Central memory CD8-positive, alpha-beta T cell (primary cell): ENCODE measurements at regions not wholly inside any gene's neighbourhood (a gene's known extent, or its start where the extent isn't known, plus 50 kb on each side); places are given as distances from the start of the nearest gene placed in this dataset.
"Not testable (repeated sequence)": the region's sequence is repeated elsewhere in the genome, so short reads cannot be mapped to it uniquely, and the experiment has no call there.

ENCODE experiments used
- ATAC-seq: fragments of 150-1000 bp; cut with Tn5 transposase; replicated peaks from 2 replicates; pipeline ENCODE4 v1.10.0; 2022; ENCODE audit warnings: mild to moderate bottlenecking, moderate FRiP score, moderate number of reproducible peaks; ENCODE audit not compliant: poor library complexity, severe bottlenecking; ENCODE audit errors: extremely low read depth
- DNase-seq, 2 donors: peaks; one replicate each; pipeline ENCODE4 v3.0.0; 2021; ENCODE audit warnings: low spot score in 2 of 2
- H3K27ac Mint-ChIP-seq: one replicate; pipeline ENCODE4 v1.8.0; 2022; ENCODE audit warnings: low read depth, mild to moderate bottlenecking, moderate library complexity, mixed read lengths
- H3K27me3 Mint-ChIP-seq: one replicate; pipeline ENCODE4 v1.8.0; 2022; ENCODE audit warnings: mixed read lengths
- H3K36me3 Mint-ChIP-seq: one replicate; pipeline ENCODE4 v1.8.0; 2022; ENCODE audit warnings: mild to moderate bottlenecking, moderate library complexity, mixed read lengths; ENCODE audit not compliant: insufficient read depth
- H3K4me1 Mint-ChIP-seq: one replicate; pipeline ENCODE4 v1.8.0; 2022; ENCODE audit warnings: mixed read lengths
- H3K4me3 Mint-ChIP-seq: one replicate; pipeline ENCODE4 v1.8.0; 2022; ENCODE audit warnings: mild to moderate bottlenecking, moderate library complexity, mixed read lengths
- H3K9me3 Mint-ChIP-seq: one replicate; pipeline ENCODE4 v1.8.0; 2022; ENCODE audit warnings: mixed read lengths

DNA sequence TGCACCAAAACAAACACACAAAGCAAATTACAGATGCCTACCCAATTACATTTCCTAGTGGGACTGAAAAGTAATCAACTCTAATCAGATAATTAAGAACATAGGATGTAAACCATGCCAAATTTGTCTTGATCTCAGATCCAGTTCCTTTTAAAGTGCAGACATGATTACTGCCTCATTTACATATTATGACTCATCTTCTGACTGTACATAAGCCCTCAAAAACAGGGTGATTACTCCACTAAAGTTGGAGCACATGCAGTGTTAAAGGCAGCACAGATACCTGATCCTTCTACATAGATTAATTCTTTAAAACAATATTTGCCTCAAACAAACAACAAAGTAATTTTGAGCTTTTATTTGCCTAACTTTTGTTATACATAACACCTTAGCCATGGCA is 337.2 kb downstream of the RPS29 start:
- H3K36me3 Mint-ChIP-seq: no peaks in the 10 kb centered on the region
- no peaks in the 10 kb centered on the region for H3K4me1 Mint-ChIP-seq
- no peak overlapping the region for H3K27ac Mint-ChIP-seq
- no peak overlapping the region for H3K4me3 Mint-ChIP-seq
- peaks cover 7% of the 10 kb centered on the region for H3K27me3 Mint-ChIP-seq
- no peak for DNase-seq
- peaks cover 10% of the 10 kb centered on the region for H3K9me3 Mint-ChIP-seq
- no peak for ATAC-seq

DNA sequence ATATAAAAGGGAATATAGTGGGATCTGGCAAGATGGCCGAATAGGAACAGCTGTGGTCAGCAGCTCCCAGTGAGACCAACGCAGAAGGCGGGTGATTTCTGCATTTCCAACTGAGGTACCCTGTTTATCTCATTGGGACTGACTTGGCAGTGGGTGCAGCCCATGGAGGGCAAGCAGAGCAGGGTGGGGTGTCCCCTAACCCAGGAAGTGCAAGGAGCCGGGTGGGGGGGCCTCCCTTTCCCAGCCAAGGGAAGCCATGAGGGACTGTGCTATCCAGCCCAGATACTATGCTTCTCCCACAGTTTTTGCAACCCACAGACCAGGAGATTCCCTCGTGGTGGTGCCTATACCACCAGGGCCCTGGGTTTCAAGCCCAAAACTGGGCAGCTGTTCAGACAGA is 342.4 kb downstream of the RPS29 start:
- H3K27me3 Mint-ChIP-seq, H3K4me3 Mint-ChIP-seq, H3K36me3 Mint-ChIP-seq, ATAC-seq, H3K4me1 Mint-ChIP-seq, H3K9me3 Mint-ChIP-seq, DNase-seq, H3K27ac Mint-ChIP-seq: not testable (repeated sequence)

DNA sequence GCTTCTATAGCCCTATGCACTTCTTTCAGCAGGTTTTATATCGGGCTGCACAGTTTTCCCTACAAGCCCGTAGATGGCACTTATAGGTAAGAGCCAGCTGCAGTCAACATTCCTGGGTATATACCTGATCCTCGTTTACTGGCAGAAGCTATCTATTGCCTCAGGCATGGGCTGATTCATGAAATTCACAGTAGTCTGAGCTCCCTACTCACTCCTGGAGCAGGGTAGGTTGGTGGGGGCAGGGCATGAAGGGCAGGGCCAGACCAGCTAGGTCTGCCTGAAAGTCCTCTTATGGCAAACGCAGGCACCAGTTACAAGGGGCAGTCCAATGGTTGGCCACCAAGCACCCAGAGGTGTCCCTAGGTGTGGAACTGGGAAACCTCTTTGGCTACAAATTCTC is 345.8 kb downstream of the RPS29 start:
- no peaks in the 10 kb centered on the region for H3K4me1 Mint-ChIP-seq
- no peak for DNase-seq
- H3K27me3 Mint-ChIP-seq: no peaks in the 10 kb centered on the region
- H3K9me3 Mint-ChIP-seq: peaks cover 4% of the 10 kb centered on the region
- H3K36me3 Mint-ChIP-seq: no peaks in the 10 kb centered on the region
- H3K4me3 Mint-ChIP-seq: no peak overlapping the region
- no peak for ATAC-seq
- no peak overlapping the region for H3K27ac Mint-ChIP-seq

DNA sequence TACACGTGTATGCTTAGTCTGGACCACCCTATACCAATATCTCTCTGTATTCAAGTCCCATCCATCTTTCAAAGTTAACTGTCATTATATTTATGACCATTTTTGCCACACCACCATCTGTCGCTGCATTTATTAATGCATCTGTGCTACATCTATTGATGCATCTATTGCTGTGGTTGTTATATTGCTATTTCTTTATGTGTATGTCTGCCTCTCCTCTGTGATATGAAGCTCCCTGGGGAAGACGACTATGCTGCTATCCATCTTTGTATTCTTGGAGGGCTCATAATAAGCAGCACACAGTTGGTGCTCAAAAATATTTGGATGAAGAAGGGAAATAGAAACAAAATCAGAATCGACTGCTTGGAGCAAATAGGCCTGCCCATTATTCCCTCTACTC is 357.6 kb downstream of the RPS29 start:
- Mint-ChIP-seq H3K9me3 (no peaks in the 10 kb centered on the region), H3K36me3 (no peaks in the 10 kb centered on the region), H3K4me1 (no peaks in the 10 kb centered on the region), H3K4me3 (no peak overlapping the region), H3K27me3 (no peaks in the 10 kb centered on the region), H3K27ac (no peak overlapping the region)
- ATAC-seq (no peak), DNase-seq (no peak)

DNA sequence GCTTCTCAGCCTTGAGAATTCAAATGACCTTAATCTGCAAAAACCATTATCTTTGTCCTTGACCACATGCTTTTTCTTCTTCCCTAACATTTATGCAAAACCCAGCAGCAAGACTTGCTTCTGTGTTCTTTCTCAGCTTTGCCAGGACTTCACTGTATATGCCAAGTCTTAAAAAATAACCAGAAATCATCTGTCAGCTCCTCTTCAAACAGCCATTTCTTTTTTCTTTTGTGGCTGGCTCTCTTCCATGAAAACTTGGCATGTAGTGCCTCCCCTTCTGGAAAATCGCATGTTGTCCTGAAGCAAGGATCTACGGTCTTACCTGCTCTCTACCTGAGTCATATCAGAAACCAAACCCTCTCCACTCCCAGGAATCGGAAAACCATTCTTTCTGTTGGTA is 364.9 kb downstream of the RPS29 start:
- ATAC-seq (no peak), DNase-seq (no peak)
- Mint-ChIP-seq H3K36me3 (no peaks in the 10 kb centered on the region), H3K4me3 (no peak overlapping the region), H3K27ac (no peak overlapping the region), H3K4me1 (no peaks in the 10 kb centered on the region), H3K9me3 (no peaks in the 10 kb centered on the region), H3K27me3 (peaks cover 13% of the 10 kb centered on the region)

DNA sequence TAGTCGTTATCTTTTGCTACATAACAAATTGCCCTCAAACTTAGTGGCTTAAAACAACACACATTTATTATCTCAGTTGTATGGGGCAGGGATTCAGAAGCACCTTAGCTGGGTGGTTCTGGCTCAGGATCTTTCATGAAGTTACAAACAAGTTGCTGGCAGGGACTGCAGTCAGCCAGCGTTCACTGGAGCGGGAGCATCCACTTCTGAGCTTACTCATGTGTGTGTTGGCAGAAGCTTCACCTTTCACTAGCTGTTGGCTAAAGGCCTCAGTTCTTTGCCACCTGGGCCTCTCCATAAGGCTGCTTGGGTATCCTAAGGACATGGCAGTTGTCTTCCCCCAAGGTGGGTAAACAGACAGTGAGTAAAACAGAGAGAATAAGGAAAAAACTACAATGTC is 365.7 kb downstream of the RPS29 start:
- H3K27me3 Mint-ChIP-seq: peaks cover 13% of the 10 kb centered on the region
- no peaks in the 10 kb centered on the region for H3K36me3 Mint-ChIP-seq
- no peak for DNase-seq

DNA sequence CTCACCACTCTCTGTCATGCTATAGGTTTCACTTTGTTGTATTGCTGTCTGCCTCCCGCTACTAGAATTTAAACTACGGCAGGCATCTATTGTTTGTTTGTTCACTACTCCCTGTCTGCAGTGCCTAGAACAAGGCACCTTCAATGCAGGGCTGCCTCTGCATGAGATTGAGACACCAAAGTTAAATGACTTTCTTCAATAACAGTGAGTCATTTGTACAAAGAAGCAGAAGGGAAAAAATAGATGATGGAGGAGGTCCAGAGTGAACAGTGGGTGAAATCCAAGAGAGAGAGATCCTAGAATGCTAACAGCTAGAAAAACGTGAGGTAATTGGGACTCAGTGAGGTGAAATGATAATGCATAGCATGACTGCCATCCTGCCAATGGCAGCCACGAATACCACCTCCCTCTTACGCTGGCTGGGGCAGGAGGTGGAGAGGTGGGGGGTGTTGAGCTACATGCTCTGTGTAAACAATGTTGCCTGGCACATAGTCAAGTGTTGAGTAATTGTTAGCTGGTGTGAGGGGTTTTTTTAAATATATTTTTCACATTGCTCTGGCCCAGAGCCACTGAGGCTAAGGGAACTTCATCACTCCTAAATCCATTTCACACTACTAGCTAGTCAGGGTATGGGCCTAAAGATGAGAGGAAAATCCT is 367.6 kb downstream of the RPS29 start:
- Mint-ChIP-seq H3K27ac (no peak overlapping the region), H3K27me3 (peaks cover 13% of the 10 kb centered on the region), H3K36me3 (no peaks in the 10 kb centered on the region), H3K4me1 (no peaks in the 10 kb centered on the region), H3K9me3 (no peaks in the 10 kb centered on the region), H3K4me3 (no peak overlapping the region)
- no peak for ATAC-seq
- DNase-seq: no peak

More for the DNA sequence above, 365.7 kb downstream of the RPS29 start:
- H3K27ac Mint-ChIP-seq: no peak overlapping the region
- H3K4me1 Mint-ChIP-seq: no peaks in the 10 kb centered on the region
- no peak overlapping the region for H3K4me3 Mint-ChIP-seq
- H3K9me3 Mint-ChIP-seq: no peaks in the 10 kb centered on the region
- no peak for ATAC-seq

DNA sequence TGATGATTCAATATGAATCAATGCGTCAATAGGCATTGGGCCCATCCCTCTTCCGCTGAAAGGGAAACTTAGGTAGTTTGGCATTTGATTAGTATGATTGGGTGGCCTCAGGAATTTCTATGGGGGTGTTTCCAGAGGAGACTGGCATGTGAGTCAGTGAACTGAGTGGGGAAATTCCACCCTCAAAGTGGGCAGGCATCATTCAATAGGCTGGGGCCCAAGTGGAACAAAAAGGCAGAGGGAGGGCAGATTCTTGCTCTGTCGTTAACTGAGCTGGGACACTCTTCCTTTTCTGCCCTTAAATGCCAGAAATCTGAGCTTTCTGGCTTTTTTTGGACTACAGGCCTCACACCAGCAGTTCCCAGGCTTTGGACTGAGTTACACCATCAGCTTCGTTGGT is 373.5 kb downstream of the RPS29 start:
- no peaks in the 10 kb centered on the region for H3K4me1 Mint-ChIP-seq
- DNase-seq: no peak
- no peak for ATAC-seq
- no peaks in the 10 kb centered on the region for H3K27me3 Mint-ChIP-seq
- H3K27ac Mint-ChIP-seq: no peak overlapping the region
- H3K36me3 Mint-ChIP-seq: no peaks in the 10 kb centered on the region
- H3K4me3 Mint-ChIP-seq: no peak overlapping the region
- H3K9me3 Mint-ChIP-seq: peaks cover 5% of the 10 kb centered on the region

DNA sequence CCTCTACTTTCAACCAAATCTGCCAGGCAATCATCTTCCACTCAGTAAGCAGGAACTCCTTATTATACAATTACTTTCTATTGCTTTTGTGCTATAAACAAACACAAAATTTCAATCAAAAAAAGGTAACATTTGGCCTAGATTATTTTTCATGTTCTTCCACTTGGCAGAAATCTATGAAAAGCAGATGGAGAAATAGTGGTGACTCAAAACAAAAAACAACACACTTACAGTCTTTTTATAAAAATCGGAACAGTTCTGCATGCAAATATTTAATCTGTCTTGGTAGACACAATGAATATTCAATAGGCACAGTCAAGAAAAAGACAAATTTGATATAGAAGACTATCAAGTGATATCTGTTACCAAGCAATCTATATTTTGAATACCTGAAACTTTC is 376.8 kb downstream of the RPS29 start:
- Mint-ChIP-seq H3K27ac (no peak overlapping the region), H3K4me3 (no peak overlapping the region), H3K36me3 (no peaks in the 10 kb centered on the region), H3K27me3 (no peaks in the 10 kb centered on the region), H3K4me1 (no peaks in the 10 kb centered on the region), H3K9me3 (peaks cover 10% of the 10 kb centered on the region)
- ATAC-seq (no peak), DNase-seq (no peak)

DNA sequence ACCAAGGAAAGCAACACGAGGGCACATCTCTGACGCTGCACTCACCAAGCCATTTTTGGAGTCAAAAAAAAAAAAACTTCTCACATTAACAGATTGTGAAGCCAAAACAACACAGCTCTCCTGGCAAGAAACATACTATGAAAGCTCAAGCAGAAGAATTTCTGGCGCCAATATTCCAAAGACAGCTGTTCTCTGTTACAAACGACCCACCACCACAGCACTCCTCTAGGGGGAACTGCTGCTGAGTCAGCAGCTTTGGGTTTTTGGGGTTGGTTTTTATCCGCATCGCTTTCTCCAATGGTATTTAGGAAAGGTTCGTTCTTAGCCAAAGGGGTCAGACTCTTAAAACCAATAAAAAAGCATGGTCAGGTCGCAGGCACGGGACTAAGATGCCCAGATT is 379.4 kb downstream of the RPS29 start:
- DNase-seq: no peak
- H3K9me3 Mint-ChIP-seq: peaks cover 10% of the 10 kb centered on the region
- no peak overlapping the region for H3K27ac Mint-ChIP-seq
- no peaks in the 10 kb centered on the region for H3K4me1 Mint-ChIP-seq
- ATAC-seq: no peak
- H3K36me3 Mint-ChIP-seq: no peaks in the 10 kb centered on the region
- H3K4me3 Mint-ChIP-seq: no peak overlapping the region
- no peaks in the 10 kb centered on the region for H3K27me3 Mint-ChIP-seq

DNA sequence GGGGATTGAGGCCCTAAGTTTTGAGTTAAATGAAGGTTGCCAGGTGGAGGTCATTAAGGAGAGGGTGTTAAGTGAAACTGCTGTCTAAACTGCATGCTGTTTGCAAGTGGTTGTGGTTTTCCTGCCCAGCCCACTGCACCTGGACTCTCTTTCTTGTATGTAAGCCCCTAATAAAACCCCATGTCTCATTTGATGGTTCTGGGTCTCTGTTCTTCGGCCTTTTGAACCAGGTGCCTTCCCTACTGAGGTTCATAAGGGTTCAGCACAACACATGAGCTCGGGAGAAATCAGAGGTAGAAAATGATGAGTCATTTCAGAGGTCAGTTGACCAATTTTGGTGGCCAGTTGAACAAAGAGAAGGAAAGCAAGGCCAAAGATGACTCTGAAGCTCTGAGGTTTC is 382.5 kb downstream of the RPS29 start:
- ATAC-seq: no peak
- no peaks in the 10 kb centered on the region for H3K27me3 Mint-ChIP-seq
- peaks cover 5% of the 10 kb centered on the region for H3K9me3 Mint-ChIP-seq
- H3K4me3 Mint-ChIP-seq: no peak overlapping the region
- no peaks in the 10 kb centered on the region for H3K4me1 Mint-ChIP-seq
- DNase-seq: no peak
- no peak overlapping the region for H3K27ac Mint-ChIP-seq
- H3K36me3 Mint-ChIP-seq: no peaks in the 10 kb centered on the region

DNA sequence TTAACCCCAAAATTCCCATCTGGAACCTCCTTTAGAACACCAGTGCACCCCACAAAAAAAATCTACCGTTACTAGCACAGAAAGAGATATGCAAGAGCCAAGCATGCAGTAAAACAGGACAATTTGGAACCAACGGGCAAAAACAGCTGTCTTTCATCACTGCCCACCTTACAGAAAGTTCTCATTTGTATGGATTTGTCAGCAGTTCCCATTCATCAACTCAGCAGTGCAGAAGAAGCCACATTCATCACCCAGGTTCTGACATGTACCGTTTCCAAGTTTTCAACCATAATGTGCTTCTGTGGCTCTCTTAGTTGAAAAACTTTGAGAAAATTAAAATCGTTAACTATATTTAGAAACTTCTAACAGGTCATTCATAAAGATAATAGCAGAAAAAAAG is 387.0 kb downstream of the RPS29 start:
- H3K27me3 Mint-ChIP-seq: no peaks in the 10 kb centered on the region

DNA sequence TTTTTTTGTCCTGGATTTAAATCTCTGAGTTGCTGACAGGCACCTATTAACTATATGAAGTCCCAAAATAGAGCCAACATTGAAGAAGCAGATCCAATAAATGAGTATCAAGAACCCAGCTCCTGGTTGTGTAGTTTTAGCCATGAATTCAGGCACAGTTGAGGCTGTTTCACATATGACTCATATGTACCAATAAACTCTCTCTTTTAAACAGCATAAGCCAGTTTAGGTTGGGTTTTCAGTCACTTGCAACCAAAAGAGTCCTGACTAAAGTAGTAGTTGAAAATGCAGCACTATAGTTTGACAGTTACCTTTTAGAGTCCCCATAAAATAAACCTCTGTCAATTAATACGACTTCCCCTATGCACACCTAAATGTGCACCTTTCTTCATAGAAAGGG is 389.9 kb downstream of the RPS29 start:
- H3K27ac Mint-ChIP-seq: no peak overlapping the region
- ATAC-seq (no peak), DNase-seq (no peak)
- no peaks in the 10 kb centered on the region for H3K27me3 Mint-ChIP-seq
- peaks cover 5% of the 10 kb centered on the region for H3K9me3 Mint-ChIP-seq
- H3K36me3 Mint-ChIP-seq: no peaks in the 10 kb centered on the region
- H3K4me3 Mint-ChIP-seq: no peak overlapping the region
- H3K4me1 Mint-ChIP-seq: no peaks in the 10 kb centered on the region

More for the DNA sequence above, 387.0 kb downstream of the RPS29 start:
- Mint-ChIP-seq H3K27ac (no peak overlapping the region), H3K4me3 (no peak overlapping the region), H3K36me3 (no peaks in the 10 kb centered on the region), H3K4me1 (no peaks in the 10 kb centered on the region), H3K9me3 (peaks cover 5% of the 10 kb centered on the region)
- DNase-seq: no peak
- ATAC-seq: no peak

DNA sequence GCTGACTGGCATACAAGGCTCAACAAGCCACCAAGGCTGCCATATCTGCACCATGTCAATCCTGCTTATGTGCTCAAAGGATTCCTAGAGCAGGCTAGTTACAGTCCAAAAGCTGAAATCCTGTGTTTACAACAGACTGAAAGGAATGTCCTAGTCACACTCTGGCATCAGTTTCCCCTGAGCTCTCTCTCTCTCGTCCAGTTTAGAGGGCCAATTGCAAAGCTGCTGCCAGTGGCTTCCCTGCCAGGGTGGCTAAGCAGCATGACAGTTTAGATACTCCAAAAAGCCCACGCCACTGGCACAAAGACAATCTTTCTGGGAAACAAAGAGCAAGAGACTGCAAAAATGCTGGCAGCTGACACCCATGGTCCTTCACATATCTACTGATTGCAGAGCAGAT is 392.1 kb downstream of the RPS29 start:
- ATAC-seq (no peak), DNase-seq (no peak)
- H3K36me3 Mint-ChIP-seq: no peaks in the 10 kb centered on the region
- no peak overlapping the region for H3K4me3 Mint-ChIP-seq
- H3K27me3 Mint-ChIP-seq: peaks cover 15% of the 10 kb centered on the region
- H3K9me3 Mint-ChIP-seq: peaks cover 5% of the 10 kb centered on the region
- no peak overlapping the region for H3K27ac Mint-ChIP-seq
- no peaks in the 10 kb centered on the region for H3K4me1 Mint-ChIP-seq
